SK-N-SH (cell line): ENCODE measurements at regions not wholly inside any gene's neighbourhood (a gene's known extent, or its start where the extent isn't known, plus 50 kb on each side); places are given as distances from the start of the nearest gene placed in this dataset.

Source experiments
- CTCF ChIA-PET: fragments of 300-600, 350-600 bp; formaldehyde crosslinking; extraction: SDS; loops from one replicate; lab custom pipeline; 2021; lab: Yijun Ruan, JAX
- POLR2A ChIA-PET: fragments of 350-600 bp; sonication (Branson Sonifier 250); formaldehyde crosslinking; extraction: SDS; loops from one replicate; lab custom pipeline; 2020; ENCODE audit warnings: antibody characterized with exemption, inconsistent platforms; lab: Yijun Ruan, JAX
- DNase-seq: peaks from one replicate; pipeline ENCODE4 v3.0.0; 2012
- H2AFZ ChIP-seq: fragments of 200-600 bp; sonication (generic); 2 replicates; pipeline ENCODE4 v1.8.1; 2016; ENCODE audit warnings: antibody characterized with exemption, mild to moderate bottlenecking, low read depth
- H3F3A ChIP-seq: fragments of 200-600 bp; sonication (generic); replicated peaks from 2 replicates; pipeline ENCODE3; 2016; ENCODE audit warnings: antibody characterized with exemption, mild to moderate bottlenecking; ENCODE audit not compliant: insufficient read depth
- H3K27ac ChIP-seq, 2 experiments: fragments of 200-500 bp in 1 of 2; fragments of 200-600 bp in 1 of 2; sonication (Bioruptor generic) in 1 of 2; sonication (generic), shearing (Covaris generic) in 1 of 2; 2 replicates each; pipeline versions ENCODE4 v1.5.1 to v1.6.1; 2014 to 2016; ENCODE audit warnings: low read depth in 2 of 2, inconsistent platforms in 1 of 2, low read length in 1 of 2, mild to moderate bottlenecking in 1 of 2, mixed read lengths in 1 of 2
- H3K27me3 ChIP-seq: fragments of 200-600 bp; sonication (generic), shearing (Covaris generic); 2 replicates; pipeline ENCODE4 v1.6.1; 2016; ENCODE audit warnings: mixed run types; ENCODE audit not compliant: insufficient read depth
- H3K36me3 ChIP-seq, 2 experiments: fragments of 200-500 bp in 1 of 2; fragments of 200-600 bp in 1 of 2; sonication (Bioruptor generic) in 1 of 2; sonication (generic) in 1 of 2; replicated peaks in 1 of 2; 2 replicates each; pipeline versions ENCODE3 to v1.5.1; 2014 to 2016; ENCODE audit warnings: low read length in 1 of 2, mild to moderate bottlenecking in 1 of 2; ENCODE audit not compliant: insufficient read depth in 2 of 2, control insufficient read depth in 1 of 2
- H3K4me1 ChIP-seq, 2 experiments: fragments of 200-500 bp in 1 of 2; fragments of 200-600 bp in 1 of 2; sonication (Bioruptor generic) in 1 of 2; sonication (generic), shearing (Covaris generic) in 1 of 2; 2 replicates each; pipeline versions ENCODE4 v1.5.1 to v1.6.1; 2014 to 2016; ENCODE audit warnings: low read depth in 1 of 2, low read length in 1 of 2, mixed run types in 1 of 2; ENCODE audit not compliant: insufficient read depth in 2 of 2, control insufficient read depth in 1 of 2
- H3K4me2 ChIP-seq: fragments of 200-600 bp; sonication (generic), shearing (Covaris generic); 2 replicates; pipeline ENCODE4 v1.6.1; 2017; ENCODE audit warnings: mixed run types
- H3K4me3 ChIP-seq, 2 experiments: fragments of 200-500 bp in 1 of 2; fragments of 200-600 bp in 1 of 2; sonication (Bioruptor generic) in 1 of 2; sonication (generic), shearing (Covaris generic) in 1 of 2; 2 replicates each; pipeline versions ENCODE4 v1.5.1 to v1.8.1; 2014 to 2016; ENCODE audit warnings: low read depth in 2 of 2, inconsistent platforms in 1 of 2, low read length in 1 of 2, mild to moderate bottlenecking in 1 of 2, mixed read lengths in 1 of 2, moderate library complexity in 1 of 2
- H3K79me2 ChIP-seq: fragments of 200-600 bp; sonication (generic); 2 replicates; pipeline ENCODE4 v1.8.1; 2017; ENCODE audit warnings: mild to moderate bottlenecking; ENCODE audit not compliant: insufficient read depth
- H3K9ac ChIP-seq: fragments of 200-600 bp; sonication (generic); 2 replicates; pipeline ENCODE4 v1.6.1; 2017; ENCODE audit warnings: mixed run types
- H3K9me2 ChIP-seq: fragments of 200-600 bp; sonication (generic); 2 replicates; pipeline ENCODE4 v1.6.1; 2017; ENCODE audit warnings: mixed run types
- H3K9me3 ChIP-seq: fragments of 200-600 bp; sonication (generic); 2 replicates; pipeline ENCODE4 v1.6.1; 2017; ENCODE audit warnings: mixed run types, mild to moderate bottlenecking, moderate library complexity
- H4K20me1 ChIP-seq: fragments of 200-600 bp; sonication (generic); 2 replicates; pipeline ENCODE4 v1.6.1; 2017; ENCODE audit warnings: mild to moderate bottlenecking, mixed run types; ENCODE audit not compliant: insufficient read depth
- ELF1 ChIP-seq: IDR thresholded peaks from 2 replicates; pipeline ENCODE4 v1.4.0; 2012
- EZH2phosphoT487 ChIP-seq: fragments of 200-600 bp; sonication (generic); IDR thresholded peaks from 2 replicates; pipeline ENCODE4 v1.6.1; 2017; ENCODE audit warnings: low read depth, mixed run types, mild to moderate bottlenecking, antibody characterized with exemption, moderate library complexity, borderline replicate concordance
- FOXJ3 ChIP-seq: sonication (generic); formaldehyde crosslinking; IDR thresholded peaks from 2 replicates; pipeline ENCODE4 v1.5.1; 2020; ENCODE audit warnings: mild to moderate bottlenecking, missing genetic modification reagents
- FOXM1 ChIP-seq: IDR thresholded peaks from 2 replicates; pipeline ENCODE4 v1.4.0; 2012; ENCODE audit warnings: low read depth, mild to moderate bottlenecking
- GABPA ChIP-seq: IDR thresholded peaks from 2 replicates; pipeline ENCODE4 v1.4.0; 2012; ENCODE audit warnings: low read depth, mild to moderate bottlenecking
- GATA2 ChIP-seq: sonication (generic); formaldehyde crosslinking; IDR thresholded peaks from 2 replicates; pipeline ENCODE4 v1.5.0; 2020; ENCODE audit warnings: mild to moderate bottlenecking, missing genetic modification reagents
- JUND ChIP-seq: IDR thresholded peaks from 2 replicates; pipeline ENCODE4 v1.4.0; 2012
- NRF1 ChIP-seq: IDR thresholded peaks from 2 replicates; pipeline ENCODE4 v1.6.1; 2012; ENCODE audit warnings: low read depth, mild to moderate bottlenecking, low read length
- POLR2AphosphoS5 ChIP-seq: IDR thresholded peaks from 2 replicates; pipeline ENCODE4 v1.6.1; 2012; ENCODE audit warnings: low read depth, low read length
- RAD21 ChIP-seq: IDR thresholded peaks from 2 replicates; pipeline ENCODE4 v1.6.1; 2012; ENCODE audit warnings: mild to moderate bottlenecking, low read length
- RCOR1 ChIP-seq: fragments of 150-350 bp; IDR thresholded peaks from 2 replicates; pipeline ENCODE4 v1.6.1; 2017; ENCODE audit warnings: antibody characterized with exemption, low read length
- RXRA ChIP-seq: IDR thresholded peaks from 2 replicates; pipeline ENCODE4 v1.4.0; 2012; ENCODE audit warnings: low read depth, mild to moderate bottlenecking, borderline replicate concordance
- SIN3A ChIP-seq: IDR thresholded peaks from 2 replicates; pipeline ENCODE4 v1.6.1; 2012; ENCODE audit warnings: low read depth, mild to moderate bottlenecking, low read length, moderate library complexity, borderline replicate concordance
- SMC3 ChIP-seq: IDR thresholded peaks from 2 replicates; pipeline ENCODE4 v1.6.1; 2012; ENCODE audit warnings: low read depth, low read length, improper control_type of control experiment
- TAF1 ChIP-seq: IDR thresholded peaks from 2 replicates; pipeline ENCODE4 v1.6.1; 2012; ENCODE audit warnings: low read depth, mild to moderate bottlenecking, low read length, moderate library complexity, borderline replicate concordance
- TCF12 ChIP-seq: IDR thresholded peaks from 2 replicates; pipeline ENCODE4 v1.4.0; 2012
- YY1 ChIP-seq: IDR thresholded peaks from 2 replicates; pipeline ENCODE4 v1.4.0; 2012; ENCODE audit warnings: low read depth, mild to moderate bottlenecking
- WGBS: methylation state at CpG from one replicate; pipeline ENCODE4 v1.1.6; 2017; ENCODE audit warnings: low lambda C conversion rate; 5-methylcytosine and 5-hydroxymethylcytosine counted together
- TF ChIP-seq, protein P1 (sequence below): IDR thresholded peaks from 2 replicates; pipeline ENCODE4 v1.6.1; 2012; ENCODE audit warnings: mild to moderate bottlenecking, low read depth, low read length, moderate library complexity
- TF ChIP-seq, protein P2 (sequence below): IDR thresholded peaks from 2 replicates; pipeline ENCODE4 v1.4.0; 2012; ENCODE audit warnings: low read depth, borderline replicate concordance
- TF ChIP-seq, protein P3 (sequence below): IDR thresholded peaks from 2 replicates; pipeline ENCODE4 v1.4.0; 2012; ENCODE audit warnings: low read depth

DNA sequence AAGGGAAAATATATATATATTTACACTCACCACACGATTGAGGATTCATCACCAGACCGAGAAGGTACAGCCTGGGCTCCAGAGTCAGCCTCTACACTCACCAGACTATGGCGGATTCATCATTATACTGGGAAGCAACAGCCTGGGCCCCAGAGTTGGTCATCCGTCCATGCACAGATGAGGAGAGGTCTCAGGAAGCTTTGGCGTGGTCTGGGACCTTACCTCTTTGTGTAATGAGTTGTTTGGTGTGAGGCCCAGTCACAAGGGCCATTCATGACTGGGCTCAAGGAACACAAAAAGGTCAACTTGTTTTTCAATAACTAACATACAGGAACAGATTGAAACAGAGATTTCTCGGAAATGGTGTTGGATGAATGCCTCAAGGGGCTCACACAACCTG lies 926.1 kb downstream of the FAM133A start (continued):
- TF ChIP-seq POLR2AphosphoS5 (no peak), EZH2phosphoT487 (no peak), SIN3A (no peak), TCF12 (no peak)

DNA sequence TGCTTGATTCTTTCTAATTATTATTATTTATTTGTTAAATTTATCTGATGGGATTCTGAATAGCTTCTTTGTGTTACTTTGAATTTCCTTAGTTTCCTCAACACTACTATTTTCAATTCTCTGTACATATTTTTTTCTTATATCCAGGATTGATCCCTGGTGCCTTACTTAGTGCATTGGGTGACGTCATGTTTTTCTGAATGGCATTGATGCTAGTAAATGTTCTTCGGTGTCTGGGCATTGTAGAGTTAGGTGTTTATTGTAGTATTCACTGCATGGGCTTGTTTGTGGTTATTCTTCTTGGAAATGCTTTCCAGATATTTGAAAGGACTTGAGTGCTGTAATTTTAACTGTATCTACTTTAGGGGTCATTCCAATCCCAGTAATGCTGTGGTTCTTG lies 938.1 kb downstream of the FAM133A start:
- no peak overlapping the region for H3K27ac ChIP-seq
- no peaks in the 10 kb centered on the region for H3K4me1 ChIP-seq
- 8% methylated on average over 2 of the region's 2 CpGs for WGBS
- DNase-seq: no peak
- no peak overlapping the region for H3K4me2 ChIP-seq
- H3K4me3 ChIP-seq: no peak overlapping the region
- POLR2A ChIA-PET: no interaction called here
- TF ChIP-seq TCF12 (no peak), GABPA (no peak), ELF1 (no peak), JUND (no peak), RXRA (no peak), RAD21 (no peak), GATA2 (CRISPR knock-in tag) (no peak), FOXJ3 (CRISPR knock-in tag) (no peak), SMC3 (no peak), NRF1 (no peak), POLR2AphosphoS5 (no peak), TAF1 (no peak), EZH2phosphoT487 (no peak), FOXM1 (no peak), YY1 (no peak), RCOR1 (no peak)
- TF ChIP-seq, protein P1, sequence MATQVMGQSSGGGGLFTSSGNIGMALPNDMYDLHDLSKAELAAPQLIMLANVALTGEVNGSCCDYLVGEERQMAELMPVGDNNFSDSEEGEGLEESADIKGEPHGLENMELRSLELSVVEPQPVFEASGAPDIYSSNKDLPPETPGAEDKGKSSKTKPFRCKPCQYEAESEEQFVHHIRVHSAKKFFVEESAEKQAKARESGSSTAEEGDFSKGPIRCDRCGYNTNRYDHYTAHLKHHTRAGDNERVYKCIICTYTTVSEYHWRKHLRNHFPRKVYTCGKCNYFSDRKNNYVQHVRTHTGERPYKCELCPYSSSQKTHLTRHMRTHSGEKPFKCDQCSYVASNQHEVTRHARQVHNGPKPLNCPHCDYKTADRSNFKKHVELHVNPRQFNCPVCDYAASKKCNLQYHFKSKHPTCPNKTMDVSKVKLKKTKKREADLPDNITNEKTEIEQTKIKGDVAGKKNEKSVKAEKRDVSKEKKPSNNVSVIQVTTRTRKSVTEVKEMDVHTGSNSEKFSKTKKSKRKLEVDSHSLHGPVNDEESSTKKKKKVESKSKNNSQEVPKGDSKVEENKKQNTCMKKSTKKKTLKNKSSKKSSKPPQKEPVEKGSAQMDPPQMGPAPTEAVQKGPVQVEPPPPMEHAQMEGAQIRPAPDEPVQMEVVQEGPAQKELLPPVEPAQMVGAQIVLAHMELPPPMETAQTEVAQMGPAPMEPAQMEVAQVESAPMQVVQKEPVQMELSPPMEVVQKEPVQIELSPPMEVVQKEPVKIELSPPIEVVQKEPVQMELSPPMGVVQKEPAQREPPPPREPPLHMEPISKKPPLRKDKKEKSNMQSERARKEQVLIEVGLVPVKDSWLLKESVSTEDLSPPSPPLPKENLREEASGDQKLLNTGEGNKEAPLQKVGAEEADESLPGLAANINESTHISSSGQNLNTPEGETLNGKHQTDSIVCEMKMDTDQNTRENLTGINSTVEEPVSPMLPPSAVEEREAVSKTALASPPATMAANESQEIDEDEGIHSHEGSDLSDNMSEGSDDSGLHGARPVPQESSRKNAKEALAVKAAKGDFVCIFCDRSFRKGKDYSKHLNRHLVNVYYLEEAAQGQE: no peak
- TF ChIP-seq, protein P2, sequence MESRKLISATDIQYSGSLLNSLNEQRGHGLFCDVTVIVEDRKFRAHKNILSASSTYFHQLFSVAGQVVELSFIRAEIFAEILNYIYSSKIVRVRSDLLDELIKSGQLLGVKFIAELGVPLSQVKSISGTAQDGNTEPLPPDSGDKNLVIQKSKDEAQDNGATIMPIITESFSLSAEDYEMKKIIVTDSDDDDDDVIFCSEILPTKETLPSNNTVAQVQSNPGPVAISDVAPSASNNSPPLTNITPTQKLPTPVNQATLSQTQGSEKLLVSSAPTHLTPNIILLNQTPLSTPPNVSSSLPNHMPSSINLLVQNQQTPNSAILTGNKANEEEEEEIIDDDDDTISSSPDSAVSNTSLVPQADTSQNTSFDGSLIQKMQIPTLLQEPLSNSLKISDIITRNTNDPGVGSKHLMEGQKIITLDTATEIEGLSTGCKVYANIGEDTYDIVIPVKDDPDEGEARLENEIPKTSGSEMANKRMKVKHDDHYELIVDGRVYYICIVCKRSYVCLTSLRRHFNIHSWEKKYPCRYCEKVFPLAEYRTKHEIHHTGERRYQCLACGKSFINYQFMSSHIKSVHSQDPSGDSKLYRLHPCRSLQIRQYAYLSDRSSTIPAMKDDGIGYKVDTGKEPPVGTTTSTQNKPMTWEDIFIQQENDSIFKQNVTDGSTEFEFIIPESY: no peak
- TF ChIP-seq, protein P3, sequence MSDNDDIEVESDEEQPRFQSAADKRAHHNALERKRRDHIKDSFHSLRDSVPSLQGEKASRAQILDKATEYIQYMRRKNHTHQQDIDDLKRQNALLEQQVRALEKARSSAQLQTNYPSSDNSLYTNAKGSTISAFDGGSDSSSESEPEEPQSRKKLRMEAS: no peak
- no peaks in the 10 kb centered on the region for H3K79me2 ChIP-seq
- no peak overlapping the region for H2AFZ ChIP-seq
- no peaks in the 10 kb centered on the region for H3K36me3 ChIP-seq
- CTCF ChIA-PET: no interaction called here
- H3K9me2 ChIP-seq: no peaks in the 10 kb centered on the region
- H3K27me3 ChIP-seq: no peaks in the 10 kb centered on the region
- no peak overlapping the region for H3K9ac ChIP-seq
- H3K9me3 ChIP-seq: no peaks in the 10 kb centered on the region
- no peaks in the 10 kb centered on the region for H3F3A ChIP-seq
- H4K20me1 ChIP-seq: no peaks in the 10 kb centered on the region
